ENCODE measurements at regions not wholly inside any gene's neighbourhood (a gene's known extent, or its start where the extent isn't known, plus 50 kb on each side); places are given as distances from the start of the nearest gene placed in this dataset.

DNA sequence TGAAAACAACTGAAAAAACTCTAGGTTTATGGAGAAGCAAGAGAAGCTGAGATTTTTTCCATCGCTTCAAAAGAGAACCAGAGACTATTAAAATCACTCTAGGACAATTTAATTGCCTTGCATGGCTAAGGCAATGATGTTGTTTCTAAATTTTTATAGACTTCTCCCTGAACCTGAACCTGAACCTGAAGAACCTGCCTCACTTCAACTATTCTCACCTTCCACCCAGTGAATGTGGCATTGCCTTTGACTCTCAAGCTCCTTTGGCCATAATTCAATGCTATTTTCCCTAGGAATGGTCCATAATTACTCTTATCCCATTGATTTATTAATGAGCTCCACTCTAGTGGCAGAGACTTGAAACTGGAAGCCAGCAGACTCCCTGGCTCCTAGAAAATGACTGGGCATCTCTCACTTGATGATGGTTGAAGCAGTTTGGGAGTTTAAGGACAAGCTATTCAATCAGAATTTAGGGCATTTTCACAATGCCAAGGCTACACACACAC is 303.8 kb upstream of the UBE2E3 start:
- Mint-ChIP-seq H3K4me1 (ENCODE audit: low read depth, unreplicated experiment) (peaks cover 6% of the 10 kb centered on the region), H3K4me3 (ENCODE audit: unreplicated experiment) (no peak overlapping the region), H3K27ac (ENCODE audit: unreplicated experiment) (no peak overlapping the region), H3K36me3 (ENCODE audit: low read depth, unreplicated experiment) (no peaks in the 10 kb centered on the region), H3K9me3 (ENCODE audit: unreplicated experiment) (no peaks in the 10 kb centered on the region), H3K27me3 (ENCODE audit: low read depth, unreplicated experiment) (no peaks in the 10 kb centered on the region)
- H3K36me3 ChIP-seq (ENCODE audit: insufficient read depth, low read length), result no peaks in the 10 kb centered on the region
- no peak overlapping the region for H3K4me2 ChIP-seq (ENCODE audit: low read length)
- H3K4me1 ChIP-seq (ENCODE audit: insufficient read depth, low read length), result no peaks in the 10 kb centered on the region
- DNase-seq (ENCODE audit: low read depth), result no peak
- no peak for FAIRE-seq
- TF ChIP-seq, protein P1, sequence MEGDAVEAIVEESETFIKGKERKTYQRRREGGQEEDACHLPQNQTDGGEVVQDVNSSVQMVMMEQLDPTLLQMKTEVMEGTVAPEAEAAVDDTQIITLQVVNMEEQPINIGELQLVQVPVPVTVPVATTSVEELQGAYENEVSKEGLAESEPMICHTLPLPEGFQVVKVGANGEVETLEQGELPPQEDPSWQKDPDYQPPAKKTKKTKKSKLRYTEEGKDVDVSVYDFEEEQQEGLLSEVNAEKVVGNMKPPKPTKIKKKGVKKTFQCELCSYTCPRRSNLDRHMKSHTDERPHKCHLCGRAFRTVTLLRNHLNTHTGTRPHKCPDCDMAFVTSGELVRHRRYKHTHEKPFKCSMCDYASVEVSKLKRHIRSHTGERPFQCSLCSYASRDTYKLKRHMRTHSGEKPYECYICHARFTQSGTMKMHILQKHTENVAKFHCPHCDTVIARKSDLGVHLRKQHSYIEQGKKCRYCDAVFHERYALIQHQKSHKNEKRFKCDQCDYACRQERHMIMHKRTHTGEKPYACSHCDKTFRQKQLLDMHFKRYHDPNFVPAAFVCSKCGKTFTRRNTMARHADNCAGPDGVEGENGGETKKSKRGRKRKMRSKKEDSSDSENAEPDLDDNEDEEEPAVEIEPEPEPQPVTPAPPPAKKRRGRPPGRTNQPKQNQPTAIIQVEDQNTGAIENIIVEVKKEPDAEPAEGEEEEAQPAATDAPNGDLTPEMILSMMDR (IDR thresholded peaks at IDR 0.05; ENCODE audit: insufficient read depth, low read depth, low read length), result no peak
- no peak for TF ChIP-seq EZH2 (IDR thresholded peaks at IDR 0.05; ENCODE audit: insufficient read depth, low read length)
- no peaks in the 10 kb centered on the region for H3K79me2 ChIP-seq (ENCODE audit: insufficient read depth, low read length)
- no peak overlapping the region for H3K9ac ChIP-seq (ENCODE audit: low read length)
- H2AFZ ChIP-seq (ENCODE audit: low read depth, low read length), result no peak overlapping the region
- no peak overlapping the region for H3K27ac ChIP-seq (ENCODE audit: low read depth, low read length)
- H3K9me3 ChIP-seq (ENCODE audit: insufficient read depth, low read depth, low read length), result no peaks in the 10 kb centered on the region
- H3K4me3 ChIP-seq (ENCODE audit: insufficient read depth, low read depth, low read length), result no peak overlapping the region
- no peaks in the 10 kb centered on the region for H3K27me3 ChIP-seq (ENCODE audit: insufficient read depth, low read length)
- H4K20me1 ChIP-seq (ENCODE audit: insufficient read depth, low read length), result no peaks in the 10 kb centered on the region

DNA sequence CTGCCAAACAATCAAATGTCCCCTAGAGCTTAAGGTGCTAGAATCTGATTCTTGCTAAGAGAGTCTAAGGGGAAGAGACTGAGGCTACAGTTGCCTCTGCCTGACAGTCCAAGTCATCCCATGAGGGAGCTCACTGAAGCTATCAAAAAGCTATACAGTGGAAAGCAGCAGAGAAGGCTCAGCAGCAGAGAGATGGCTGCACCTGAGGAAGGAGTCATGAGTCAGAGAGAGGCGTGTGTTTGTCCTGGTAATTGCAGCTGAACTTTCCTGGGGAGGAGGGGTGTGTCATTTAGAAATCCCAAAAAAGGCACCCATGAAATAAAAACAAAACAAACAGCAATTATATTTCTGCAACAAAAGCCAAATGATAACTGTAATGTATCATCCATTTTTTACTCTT is 305.2 kb upstream of the UBE2E3 start:
- H2AFZ ChIP-seq (ENCODE audit: low read depth, low read length), result no peak overlapping the region
- no peak overlapping the region for H3K4me3 Mint-ChIP-seq (ENCODE audit: unreplicated experiment)
- H3K4me2 ChIP-seq (ENCODE audit: low read length), result no peak overlapping the region
- H3K9ac ChIP-seq (ENCODE audit: low read length), result no peak overlapping the region
- H3K36me3 Mint-ChIP-seq (ENCODE audit: low read depth, unreplicated experiment), result no peaks in the 10 kb centered on the region
- no peak overlapping the region for H3K27ac ChIP-seq (ENCODE audit: low read depth, low read length)
- FAIRE-seq (no peak), DNase-seq (ENCODE audit: low read depth) (no peak)
- no peaks in the 10 kb centered on the region for H3K36me3 ChIP-seq (ENCODE audit: insufficient read depth, low read length)
- no peaks in the 10 kb centered on the region for H3K27me3 ChIP-seq (ENCODE audit: insufficient read depth, low read length)
- no peaks in the 10 kb centered on the region for H3K27me3 Mint-ChIP-seq (ENCODE audit: low read depth, unreplicated experiment)
- peaks cover 6% of the 10 kb centered on the region for H3K4me1 Mint-ChIP-seq (ENCODE audit: low read depth, unreplicated experiment)
- no peaks in the 10 kb centered on the region for H3K4me1 ChIP-seq (ENCODE audit: insufficient read depth, low read length)
- no peaks in the 10 kb centered on the region for H3K9me3 ChIP-seq (ENCODE audit: insufficient read depth, low read depth, low read length)
- no peak overlapping the region for H3K27ac Mint-ChIP-seq (ENCODE audit: unreplicated experiment)
- no peak overlapping the region for H3K4me3 ChIP-seq (ENCODE audit: insufficient read depth, low read depth, low read length)
- H3K79me2 ChIP-seq (ENCODE audit: insufficient read depth, low read length), result no peaks in the 10 kb centered on the region
- TF ChIP-seq, protein P1 (IDR thresholded peaks at IDR 0.05; ENCODE audit: insufficient read depth, low read depth, low read length), result no peak
- TF ChIP-seq EZH2 (IDR thresholded peaks at IDR 0.05; ENCODE audit: insufficient read depth, low read length), result no peak
- no peaks in the 10 kb centered on the region for H3K9me3 Mint-ChIP-seq (ENCODE audit: unreplicated experiment)
- H4K20me1 ChIP-seq (ENCODE audit: insufficient read depth, low read length), result no peaks in the 10 kb centered on the region

GRCh38 chr2:180672377-180672776 is 308.0 kb upstream of the UBE2E3 start:
- no peak overlapping the region for H3K27ac Mint-ChIP-seq (ENCODE audit: unreplicated experiment)

More at GRCh38 chr2:180672377-180672776, 308.0 kb upstream of the UBE2E3 start:
- Histone ChIP-seq H3K4me2 (ENCODE audit: low read length) (no peak overlapping the region), H3K36me3 (ENCODE audit: insufficient read depth, low read length) (no peaks in the 10 kb centered on the region), H3K4me3 (ENCODE audit: insufficient read depth, low read depth, low read length) (no peak overlapping the region), H2AFZ (ENCODE audit: low read depth, low read length) (no peak overlapping the region), H3K27ac (ENCODE audit: low read depth, low read length) (no peak overlapping the region), H3K9me3 (ENCODE audit: insufficient read depth, low read depth, low read length) (no peaks in the 10 kb centered on the region), H4K20me1 (ENCODE audit: insufficient read depth, low read length) (no peaks in the 10 kb centered on the region), H3K79me2 (ENCODE audit: insufficient read depth, low read length) (no peaks in the 10 kb centered on the region), H3K4me1 (ENCODE audit: insufficient read depth, low read length) (no peaks in the 10 kb centered on the region), H3K27me3 (ENCODE audit: insufficient read depth, low read length) (no peaks in the 10 kb centered on the region), H3K9ac (ENCODE audit: low read length) (no peak overlapping the region)
- Mint-ChIP-seq H3K4me1 (ENCODE audit: low read depth, unreplicated experiment) (peaks cover 6% of the 10 kb centered on the region), H3K36me3 (ENCODE audit: low read depth, unreplicated experiment) (no peaks in the 10 kb centered on the region), H3K27me3 (ENCODE audit: low read depth, unreplicated experiment) (no peaks in the 10 kb centered on the region), H3K9me3 (ENCODE audit: unreplicated experiment) (no peaks in the 10 kb centered on the region), H3K4me3 (ENCODE audit: unreplicated experiment) (no peak overlapping the region)
- no peak for DNase-seq (ENCODE audit: low read depth)
- no peak for FAIRE-seq
- no peak for TF ChIP-seq EZH2 (IDR thresholded peaks at IDR 0.05; ENCODE audit: insufficient read depth, low read length)
- TF ChIP-seq, protein P1 (IDR thresholded peaks at IDR 0.05; ENCODE audit: insufficient read depth, low read depth, low read length), result no peak

All from astrocyte (in vitro differentiated cells and primary cell).